ENCODE measurements at regions not wholly inside any gene's neighbourhood (a gene's known extent, or its start where the extent isn't known, plus 50 kb on each side); places are given as distances from the start of the nearest gene placed in this dataset.

GRCh38 chrX:11889791-11890190 lies 131.8 kb downstream of the MSL3 start:
- Histone ChIP-seq H3K9me3 (ENCODE audit: control insufficient read depth, low read depth, low read length) (no peaks in the 10 kb centered on the region), H4K91ac (ENCODE audit: insufficient read length, low read depth, low read length) (no peak overlapping the region), H4K5ac (ENCODE audit: insufficient read length, low read depth, low read length) (no peak overlapping the region), H3K4me2 (ENCODE audit: insufficient read depth, insufficient read length, low read length) (no peak overlapping the region), H4K20me1 (ENCODE audit: control insufficient read depth, insufficient read depth, insufficient read length) (no peaks in the 10 kb centered on the region), H2AFZ (ENCODE audit: low read length) (no peak overlapping the region), H2BK20ac (ENCODE audit: low read depth, low read length, poor library complexity, severe bottlenecking) (no peak overlapping the region), H3K9ac (ENCODE audit: extremely low read depth, insufficient read length, low read length) (no peak overlapping the region), H2BK12ac (ENCODE audit: insufficient read length, low read depth, low read length) (no peak overlapping the region), H3T11ph (ENCODE audit: low read length) (no peak overlapping the region), H3K4me1 (ENCODE audit: insufficient read depth, low read length) (no peaks in the 10 kb centered on the region), H2BK5ac (ENCODE audit: insufficient read length, low read length) (no peak overlapping the region), H3K27me3 (ENCODE audit: insufficient read depth, low read length) (no peaks in the 10 kb centered on the region), H3K79me1 (ENCODE audit: insufficient read depth, low read depth, low read length, poor library complexity, severe bottlenecking) (no peaks in the 10 kb centered on the region), H3K14ac (ENCODE audit: insufficient read depth, low read length) (no peak overlapping the region), H3K18ac (ENCODE audit: insufficient read length, low read depth, low read length) (no peak overlapping the region), H3K4ac (ENCODE audit: low read depth, low read length) (no peak overlapping the region), H2BK15ac (ENCODE audit: low read depth, low read length) (no peak overlapping the region), H3K79me2 (ENCODE audit: insufficient read depth, low read length) (no peaks in the 10 kb centered on the region), H3K27ac (ENCODE audit: insufficient read length, low read depth, low read length) (no peak overlapping the region), H4K8ac (replicated peaks; ENCODE audit: insufficient read length, low read depth, low read length) (no peak overlapping the region), H3K56ac (ENCODE audit: insufficient read length, low read depth, low read length) (no peak overlapping the region), H2AK5ac (ENCODE audit: insufficient read length, low read length) (no peak overlapping the region), H2BK120ac (ENCODE audit: low read depth, low read length, poor library complexity, severe bottlenecking) (no peak overlapping the region), H3K23me2 (ENCODE audit: insufficient read length, low read depth, low read length, poor library complexity, severe bottlenecking) (no peaks in the 10 kb centered on the region), H3K23ac (ENCODE audit: insufficient read length, low read depth, low read length) (no peak overlapping the region)
- Mint-ChIP-seq H3K27me3 (ENCODE audit: low read depth) (no peaks in the 10 kb centered on the region), H3K4me1 (peaks cover 3% of the 10 kb centered on the region in 2 experiments; a peak in 2 of 4 replicates), H3K36me3 (ENCODE audit: insufficient read depth in 1 of 3, low read depth in 3 of 3) (peaks cover 0 to 3% (median 0%) of the 10 kb centered on the region in 3 experiments; a peak in 1 of 7 replicates), H3K27ac (no peak overlapping the region), H3K4me3 (no peak overlapping the region), H3K9me3 (peaks cover 51 to 63% of the 10 kb centered on the region in 2 experiments)
- no peak for TF ChIP-seq CTCF (conservative IDR thresholded peaks at IDR 0.05)
- no peak for DNase-seq

Measured in H9 (cell line).